ENCODE measurements at regions not wholly inside any gene's neighbourhood (a gene's known extent, or its start where the extent isn't known, plus 50 kb on each side); places are given as distances from the start of the nearest gene placed in this dataset.

DNA sequence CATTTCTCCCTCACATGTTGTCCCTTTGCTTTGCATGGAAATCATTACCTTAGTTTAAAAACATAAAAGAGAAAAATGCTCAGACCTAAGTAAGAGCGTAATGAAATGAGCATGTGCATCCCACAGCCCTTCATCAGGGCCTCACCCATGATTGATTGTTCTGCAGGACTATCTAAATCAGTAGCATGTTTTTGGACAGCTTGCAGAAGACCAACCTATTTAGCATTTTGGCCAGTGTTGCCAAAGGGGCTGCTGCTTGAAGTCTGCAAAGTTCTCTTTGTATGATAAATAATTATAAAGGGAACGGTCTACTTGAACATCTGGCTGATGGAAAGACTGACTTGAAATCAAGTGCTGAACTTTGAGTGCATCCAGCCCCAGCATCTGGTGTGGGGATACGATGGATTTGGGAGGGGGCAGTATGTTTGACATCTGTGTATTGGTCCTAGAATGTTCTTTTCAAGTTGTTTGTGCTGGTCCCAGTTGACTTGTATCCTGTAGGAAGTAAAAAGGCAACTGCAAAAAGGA, 76.1 kb upstream of the LIMCH1 start:
- Mint-ChIP-seq H3K36me3 (ENCODE audit: low read depth) (peaks cover 10% of the 10 kb centered on the region), H3K9me3 (no peaks in the 10 kb centered on the region), H3K27ac (peak overlapping the region in 1 of 3 experiments; percentile 31), H3K27me3 (ENCODE audit: low read depth) (no peaks in the 10 kb centered on the region), H3K4me3 (no peak overlapping the region), H3K4me1 (peaks cover 12% of the 10 kb centered on the region)
- TF ChIP-seq, protein P1, sequence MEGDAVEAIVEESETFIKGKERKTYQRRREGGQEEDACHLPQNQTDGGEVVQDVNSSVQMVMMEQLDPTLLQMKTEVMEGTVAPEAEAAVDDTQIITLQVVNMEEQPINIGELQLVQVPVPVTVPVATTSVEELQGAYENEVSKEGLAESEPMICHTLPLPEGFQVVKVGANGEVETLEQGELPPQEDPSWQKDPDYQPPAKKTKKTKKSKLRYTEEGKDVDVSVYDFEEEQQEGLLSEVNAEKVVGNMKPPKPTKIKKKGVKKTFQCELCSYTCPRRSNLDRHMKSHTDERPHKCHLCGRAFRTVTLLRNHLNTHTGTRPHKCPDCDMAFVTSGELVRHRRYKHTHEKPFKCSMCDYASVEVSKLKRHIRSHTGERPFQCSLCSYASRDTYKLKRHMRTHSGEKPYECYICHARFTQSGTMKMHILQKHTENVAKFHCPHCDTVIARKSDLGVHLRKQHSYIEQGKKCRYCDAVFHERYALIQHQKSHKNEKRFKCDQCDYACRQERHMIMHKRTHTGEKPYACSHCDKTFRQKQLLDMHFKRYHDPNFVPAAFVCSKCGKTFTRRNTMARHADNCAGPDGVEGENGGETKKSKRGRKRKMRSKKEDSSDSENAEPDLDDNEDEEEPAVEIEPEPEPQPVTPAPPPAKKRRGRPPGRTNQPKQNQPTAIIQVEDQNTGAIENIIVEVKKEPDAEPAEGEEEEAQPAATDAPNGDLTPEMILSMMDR (IDR thresholded peaks at IDR 0.05; ENCODE audit: unreplicated experiment in 3 of 3) = no peak

DNA sequence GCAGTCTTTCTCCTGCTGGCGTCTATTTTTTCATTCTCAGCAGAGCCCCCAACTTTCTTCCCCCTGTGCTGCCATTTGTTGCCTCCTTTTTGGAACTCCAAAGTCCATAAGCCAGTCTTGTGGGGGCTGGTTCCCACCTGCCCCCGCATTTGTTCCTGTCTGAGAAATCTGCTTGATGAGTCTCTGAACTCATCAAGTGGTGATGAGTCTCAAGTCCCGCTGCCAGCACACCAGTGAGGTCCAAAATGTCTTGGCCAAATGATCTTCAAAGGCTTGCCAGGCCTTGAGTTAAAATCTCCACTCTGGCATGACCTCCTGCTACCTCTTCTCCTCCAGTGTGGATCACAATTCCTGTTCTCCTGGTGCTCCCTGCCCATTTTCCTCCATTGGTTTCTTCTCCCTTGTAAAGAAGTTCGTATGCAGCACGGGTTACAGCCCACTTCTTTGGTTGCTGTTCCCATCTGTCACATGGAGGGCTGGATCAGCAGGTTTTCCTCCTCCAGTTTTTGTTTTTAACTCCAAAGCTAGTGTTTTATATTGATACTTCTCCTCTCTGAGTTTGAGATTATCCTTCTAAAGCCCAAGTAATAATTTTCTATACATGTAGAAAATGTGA, 72.7 kb upstream of the LIMCH1 start:
- peaks cover 4% of the 10 kb centered on the region for H3K27me3 Mint-ChIP-seq (ENCODE audit: low read depth)
- no peak overlapping the region for H3K4me3 Mint-ChIP-seq
- TF ChIP-seq, protein P1 (IDR thresholded peaks at IDR 0.05; ENCODE audit: unreplicated experiment in 3 of 3) = no peak
- peaks cover 18% of the 10 kb centered on the region for H3K4me1 Mint-ChIP-seq
- H3K9me3 Mint-ChIP-seq = no peaks in the 10 kb centered on the region
- peak overlapping the region in 1 of 3 experiments; percentile 27 for H3K27ac Mint-ChIP-seq
- H3K36me3 Mint-ChIP-seq (ENCODE audit: low read depth) = peaks cover 5% of the 10 kb centered on the region

DNA sequence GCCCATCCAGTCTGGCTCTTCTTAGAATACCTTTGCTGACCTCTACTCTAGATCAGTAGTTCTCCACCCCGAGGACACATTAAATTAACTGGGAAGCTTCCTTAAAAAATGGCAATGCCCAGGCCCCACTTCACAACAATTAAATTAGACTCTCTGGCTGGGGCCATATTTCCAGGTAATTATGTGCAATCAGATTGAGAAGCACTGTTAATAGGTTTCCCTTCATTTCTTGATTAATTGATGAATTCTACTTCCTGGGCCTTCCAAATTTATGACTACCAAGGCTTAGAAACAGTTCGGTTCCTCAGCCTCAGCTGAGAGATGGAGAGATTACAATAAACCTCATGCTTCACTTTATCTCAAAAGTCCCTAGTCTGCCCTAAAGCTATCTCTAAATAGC, 71.7 kb upstream of the LIMCH1 start:
- H3K4me1 Mint-ChIP-seq = peaks cover 23% of the 10 kb centered on the region

DNA sequence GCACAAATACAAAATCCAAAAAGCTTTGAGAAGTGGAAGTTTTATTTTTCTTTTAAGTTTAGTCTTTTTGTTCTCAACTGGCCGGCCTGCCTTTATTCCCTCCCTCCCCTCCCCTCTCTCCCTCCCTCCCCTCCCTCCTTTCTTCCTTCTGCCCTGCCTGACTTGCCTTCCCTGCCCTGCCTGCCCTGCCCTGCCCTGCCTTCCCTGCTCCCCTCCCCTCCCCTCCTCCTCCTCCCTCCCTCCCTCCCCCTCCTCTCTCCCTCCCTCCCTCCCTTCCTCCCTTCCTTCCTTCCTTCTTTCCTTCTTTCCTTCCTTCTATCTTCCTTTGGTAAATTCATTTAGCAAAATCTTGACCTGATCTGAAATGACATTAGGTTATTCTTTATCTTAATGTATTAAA, 69.8 kb upstream of the LIMCH1 start:
- TF ChIP-seq, protein P1 (IDR thresholded peaks at IDR 0.05; ENCODE audit: unreplicated experiment in 3 of 3) = no peak
- H3K4me3 Mint-ChIP-seq = no peak overlapping the region
- H3K27ac Mint-ChIP-seq = peak overlapping the region in 1 of 3 experiments; percentile 29
- H3K36me3 Mint-ChIP-seq (ENCODE audit: low read depth) = no peaks in the 10 kb centered on the region
- H3K4me1 Mint-ChIP-seq = peaks cover 30% of the 10 kb centered on the region
- H3K27me3 Mint-ChIP-seq (ENCODE audit: low read depth) = peaks cover 4% of the 10 kb centered on the region
- H3K9me3 Mint-ChIP-seq = no peaks in the 10 kb centered on the region

More for the DNA sequence above, 71.7 kb upstream of the LIMCH1 start:
- no peak overlapping the region for H3K4me3 Mint-ChIP-seq
- H3K9me3 Mint-ChIP-seq = no peaks in the 10 kb centered on the region
- peaks cover 5% of the 10 kb centered on the region for H3K36me3 Mint-ChIP-seq (ENCODE audit: low read depth)
- H3K27ac Mint-ChIP-seq = no peak overlapping the region
- peaks cover 4% of the 10 kb centered on the region for H3K27me3 Mint-ChIP-seq (ENCODE audit: low read depth)
- TF ChIP-seq, protein P1 (IDR thresholded peaks at IDR 0.05; ENCODE audit: unreplicated experiment in 3 of 3) = no peak

DNA sequence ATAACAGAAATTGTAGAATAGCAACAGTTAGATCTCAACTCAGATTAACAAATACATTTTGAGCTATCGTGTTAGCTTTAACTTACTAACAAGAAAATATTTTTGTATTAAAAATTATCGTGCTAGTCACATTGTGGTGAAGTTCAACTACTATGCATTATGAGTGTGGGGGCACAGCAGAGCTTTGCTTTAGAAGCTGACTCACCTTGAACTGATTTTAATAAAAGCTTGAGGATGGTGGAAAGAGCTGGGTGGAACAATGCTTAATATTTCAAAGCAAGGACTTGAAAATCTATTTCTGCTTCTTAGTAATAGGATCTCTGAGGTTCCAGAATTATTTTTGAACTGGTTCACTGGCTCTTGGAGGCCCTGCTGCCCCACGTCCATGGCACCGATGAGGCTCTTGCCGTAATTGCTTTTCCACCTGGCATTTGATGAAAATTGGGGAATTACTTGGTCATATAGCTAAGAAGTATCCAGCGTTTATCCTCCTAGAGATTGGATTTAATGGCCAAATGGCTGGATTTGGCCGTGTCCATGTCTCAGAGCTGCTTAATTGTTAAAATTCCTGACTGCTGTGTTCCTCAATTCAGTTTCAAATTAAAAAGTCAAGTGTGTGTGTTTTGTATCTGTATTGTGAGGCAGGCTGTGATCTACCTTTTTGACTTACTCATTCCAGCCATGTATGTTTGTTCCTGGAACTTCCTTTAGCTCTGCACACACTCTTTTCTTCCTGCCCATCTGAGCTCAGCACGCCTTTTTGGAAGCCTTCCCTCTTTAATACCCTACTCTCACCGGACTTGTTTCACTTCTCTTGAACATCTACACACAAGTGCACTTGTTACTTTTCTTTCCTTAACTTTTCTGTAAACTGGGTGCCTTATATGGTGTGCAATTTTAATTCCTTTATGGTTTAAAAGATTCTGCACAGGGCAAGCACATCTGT, 66.6 kb upstream of the LIMCH1 start:
- Mint-ChIP-seq H3K4me1 (peaks cover 22% of the 10 kb centered on the region), H3K4me3 (no peak overlapping the region), H3K9me3 (no peaks in the 10 kb centered on the region), H3K27me3 (ENCODE audit: low read depth) (peaks cover 4% of the 10 kb centered on the region), H3K27ac (no peak overlapping the region), H3K36me3 (ENCODE audit: low read depth) (no peaks in the 10 kb centered on the region)
- TF ChIP-seq, protein P1 (IDR thresholded peaks at IDR 0.05; ENCODE audit: unreplicated experiment in 3 of 3) = no peak
